ENCODE measurements at regions not wholly inside any gene's neighbourhood (a gene's known extent, or its start where the extent isn't known, plus 50 kb on each side); places are given as distances from the start of the nearest gene placed in this dataset.
A peak's percentile ranks its signal among the peaks of the same experiment; 100 is the strongest.

- Histone ChIP-seq H3K4me3 (IDR thresholded peaks at IDR 0.05; ENCODE audit: insufficient read depth, low read depth, low read length) (no peak overlapping the region), H3K4me1 (ENCODE audit: low read depth, poor library complexity, severe bottlenecking) (peaks cover 11% of the 10 kb centered on the region), H3K79me2 (ENCODE audit: insufficient read depth, low read depth) (no peaks in the 10 kb centered on the region), H3K9ac (no peak overlapping the region), H3K27ac (no peak overlapping the region), H2AFZ (ENCODE audit: low read depth) (peak overlapping the region; percentile 38; the same call in 1 of the 2 replicates), H3K27me3 (ENCODE audit: insufficient read depth, low read depth) (no peaks in the 10 kb centered on the region), H3K4me2 (0 out of 2 replicates have a peak overlapping the region, but pooled peaks have one; percentile 17), H3K36me3 (ENCODE audit: insufficient read depth) (no peaks in the 10 kb centered on the region), H4K20me1 (ENCODE audit: insufficient read depth) (no peaks in the 10 kb centered on the region)
- TF ChIP-seq CTCF (conservative IDR thresholded peaks at IDR 0.05; ENCODE audit: low read depth, low read length) = no peak
Measured at GRCh38 chr6:100138346-100139022, 144.5 kb upstream of the MCHR2 start.

GRCh38 chr6:100137759-100138158 is 143.7 kb upstream of the MCHR2 start:
- H2AFZ ChIP-seq (ENCODE audit: low read depth) = no peak overlapping the region
- H3K79me2 ChIP-seq (ENCODE audit: insufficient read depth, low read depth) = no peaks in the 10 kb centered on the region
- no peaks in the 10 kb centered on the region for H3K27me3 ChIP-seq (ENCODE audit: insufficient read depth, low read depth)
- no peak overlapping the region for H3K4me3 ChIP-seq (IDR thresholded peaks at IDR 0.05; ENCODE audit: insufficient read depth, low read depth, low read length)
- no peak overlapping the region for H3K4me2 ChIP-seq
- H3K27ac ChIP-seq = no peak overlapping the region
- no peaks in the 10 kb centered on the region for H4K20me1 ChIP-seq (ENCODE audit: insufficient read depth)
- TF ChIP-seq CTCF (conservative IDR thresholded peaks at IDR 0.05; ENCODE audit: low read depth, low read length) = no peak
- peaks cover 13% of the 10 kb centered on the region for H3K4me1 ChIP-seq (ENCODE audit: low read depth, poor library complexity, severe bottlenecking)
- H3K36me3 ChIP-seq (ENCODE audit: insufficient read depth) = no peaks in the 10 kb centered on the region
- no peak overlapping the region for H3K9ac ChIP-seq

- no peak overlapping the region for H3K4me3 ChIP-seq (IDR thresholded peaks at IDR 0.05; ENCODE audit: insufficient read depth, low read depth, low read length)
Measured at GRCh38 chr6:100136590-100136989, 142.6 kb upstream of the MCHR2 start.

GRCh38 chr6:100135977-100136376 is 142.0 kb upstream of the MCHR2 start:
- H4K20me1 ChIP-seq (ENCODE audit: insufficient read depth) = no peaks in the 10 kb centered on the region
- H3K4me1 ChIP-seq (ENCODE audit: low read depth, poor library complexity, severe bottlenecking) = peaks cover 27% of the 10 kb centered on the region
- no peaks in the 10 kb centered on the region for H3K27me3 ChIP-seq (ENCODE audit: insufficient read depth, low read depth)
- no peaks in the 10 kb centered on the region for H3K79me2 ChIP-seq (ENCODE audit: insufficient read depth, low read depth)
- no peak overlapping the region for H3K4me3 ChIP-seq (IDR thresholded peaks at IDR 0.05; ENCODE audit: insufficient read depth, low read depth, low read length)
- no peak for TF ChIP-seq CTCF (conservative IDR thresholded peaks at IDR 0.05; ENCODE audit: low read depth, low read length)
- no peak overlapping the region for H3K4me2 ChIP-seq
- no peak overlapping the region for H3K9ac ChIP-seq
- no peak overlapping the region for H2AFZ ChIP-seq (ENCODE audit: low read depth)
- H3K36me3 ChIP-seq (ENCODE audit: insufficient read depth) = no peaks in the 10 kb centered on the region
- no peak overlapping the region for H3K27ac ChIP-seq

More at GRCh38 chr6:100136590-100136989, 142.6 kb upstream of the MCHR2 start:
- H3K79me2 ChIP-seq (ENCODE audit: insufficient read depth, low read depth) = no peaks in the 10 kb centered on the region
- H2AFZ ChIP-seq (ENCODE audit: low read depth) = no peak overlapping the region
- H3K9ac ChIP-seq = no peak overlapping the region
- H4K20me1 ChIP-seq (ENCODE audit: insufficient read depth) = no peaks in the 10 kb centered on the region
- H3K4me2 ChIP-seq = no peak overlapping the region
- no peaks in the 10 kb centered on the region for H3K27me3 ChIP-seq (ENCODE audit: insufficient read depth, low read depth)
- H3K36me3 ChIP-seq (ENCODE audit: insufficient read depth) = no peaks in the 10 kb centered on the region
- no peak overlapping the region for H3K27ac ChIP-seq
- no peak for TF ChIP-seq CTCF (conservative IDR thresholded peaks at IDR 0.05; ENCODE audit: low read depth, low read length)
- peaks cover 25% of the 10 kb centered on the region for H3K4me1 ChIP-seq (ENCODE audit: low read depth, poor library complexity, severe bottlenecking)

Data from KMS-11 (cell line).